ENCODE measurements at regions not wholly inside any gene's neighbourhood (a gene's known extent, or its start where the extent isn't known, plus 50 kb on each side); places are given as distances from the start of the nearest gene placed in this dataset.

- TF ChIP-seq CTCF (IDR thresholded peaks at IDR 0.05) (no peak), POLR2A (IDR thresholded peaks at IDR 0.05) (no peak)
These were observed 927.6 kb upstream of the ATXN8OS start for GRCh38 chr13:69180034-69180433.
